EL (cell line): ENCODE measurements at regions not wholly inside any gene's neighbourhood (a gene's known extent, or its start where the extent isn't known, plus 50 kb on each side); places are given as distances from the start of the nearest gene placed in this dataset.

Experiments
- DNase-seq: peaks from one replicate; pipeline ENCODE4 v3.0.0-alpha.2; 2016

- DNase-seq, result no peak
Observed at GRCh38 chr3:162764051-162764807, 1267.6 kb downstream of the OTOL1 start.

- DNase-seq, result no peak
Observed at GRCh38 chr3:162764808-162765071, 1268.1 kb downstream of the OTOL1 start.

DNA sequence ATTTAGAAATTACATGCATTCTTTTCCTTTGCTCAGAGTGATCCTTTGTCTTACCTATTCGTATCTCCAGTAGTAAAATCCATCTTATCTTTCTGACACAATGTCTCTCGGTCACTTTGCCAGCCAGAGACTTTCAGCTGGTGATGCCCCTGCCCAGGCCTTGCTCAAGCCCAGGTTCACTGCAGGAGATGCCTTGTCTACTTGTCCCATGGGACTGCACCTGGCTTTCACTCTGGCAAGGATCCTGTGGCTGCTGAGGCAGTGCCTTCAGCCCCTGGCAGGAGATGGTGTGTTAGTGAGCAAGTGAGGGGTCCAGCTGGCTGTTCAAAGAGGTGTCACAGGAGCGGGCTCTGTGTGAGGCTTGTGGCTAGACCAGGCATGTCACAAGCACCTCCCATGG is 1268.9 kb downstream of the OTOL1 start:
- no peak for DNase-seq

DNA sequence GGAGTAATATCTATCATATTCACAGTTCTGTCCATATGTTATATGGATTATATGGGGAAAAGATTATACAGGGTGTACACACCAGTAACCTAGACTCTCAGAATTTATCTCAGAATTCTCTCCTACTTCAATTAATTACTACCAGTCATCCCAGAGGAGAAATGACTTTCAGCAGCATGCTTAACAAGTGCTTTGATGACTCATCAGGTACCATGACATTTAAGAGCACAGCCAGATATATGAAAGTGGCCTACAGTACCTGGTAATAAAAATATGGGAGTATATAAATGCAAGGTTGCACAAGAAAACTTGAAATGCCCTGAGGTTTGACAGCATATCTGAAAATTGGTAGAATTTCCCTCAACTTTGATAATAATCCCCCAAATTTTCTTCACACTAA is 1273.0 kb downstream of the OTOL1 start:
- peak; percentile 36 for DNase-seq

GRCh38 chr3:162770551-162770950 is 1273.9 kb downstream of the OTOL1 start:
- peak; percentile 16 for DNase-seq

- no peak for DNase-seq
Observed at GRCh38 chr3:162774613-162775100, 1278.0 kb downstream of the OTOL1 start.

GRCh38 chr3:162776148-162776547 is 1279.5 kb downstream of the OTOL1 start:
- no peak for DNase-seq

GRCh38 chr3:162777118-162777517 is 1280.5 kb downstream of the OTOL1 start:
- DNase-seq, result no peak

DNA sequence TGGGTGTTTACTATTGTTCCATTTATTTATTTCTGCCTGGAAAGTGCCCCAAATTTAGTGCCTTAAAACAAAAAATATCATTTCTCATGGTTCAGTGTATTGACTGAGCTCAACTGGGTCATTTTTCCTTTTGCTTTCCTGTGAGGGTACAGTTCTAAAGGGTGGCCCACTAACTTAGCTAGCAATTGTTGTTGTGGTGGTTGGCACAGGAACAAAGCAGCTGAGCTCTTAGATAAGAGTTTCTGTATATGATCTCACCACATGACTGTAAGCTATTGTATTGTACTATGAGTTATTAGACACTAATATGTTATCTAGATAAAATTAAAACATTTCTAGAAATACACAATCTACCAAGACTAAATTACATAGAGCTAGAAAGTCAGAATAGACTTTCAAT is 1283.7 kb downstream of the OTOL1 start:
- DNase-seq, result no peak

- DNase-seq, result no peak
Observed at GRCh38 chr3:162799910-162800309, 1303.3 kb downstream of the OTOL1 start.

- DNase-seq, result no peak
Observed at GRCh38 chr3:162802228-162802965, 1305.8 kb downstream of the OTOL1 start.

- no peak for DNase-seq
Observed at GRCh38 chr3:162810776-162811175, 1314.2 kb downstream of the OTOL1 start.

DNA sequence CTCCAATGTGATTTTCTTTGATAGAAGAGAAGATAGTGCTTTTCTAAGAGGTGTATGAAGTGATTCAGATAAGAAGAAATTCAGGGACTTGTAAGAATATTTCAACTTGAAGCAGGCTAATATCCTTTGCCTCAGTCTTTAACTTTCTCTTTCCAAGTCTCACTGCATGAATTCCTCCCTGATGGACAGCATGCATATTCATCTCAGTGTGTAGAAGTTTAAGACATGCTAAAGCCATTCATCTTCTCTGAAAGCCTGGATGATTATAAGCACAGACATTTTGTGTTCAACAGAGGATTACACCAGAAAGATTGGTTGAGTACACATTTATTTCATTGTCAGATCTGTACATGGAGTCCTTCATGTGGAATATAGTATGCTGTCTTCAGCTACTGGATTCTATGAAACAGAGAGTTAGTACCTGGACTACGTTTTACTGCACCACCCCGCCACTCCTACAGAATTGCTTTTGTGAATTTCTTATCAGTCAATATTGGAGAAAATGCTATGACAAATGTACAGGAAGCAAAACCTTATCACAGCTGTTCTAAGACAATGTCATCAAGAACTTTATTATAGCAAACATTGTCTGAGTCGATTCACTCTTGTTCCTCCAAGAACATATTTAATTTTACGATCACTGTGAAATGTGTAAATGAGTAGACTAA is 1346.1 kb downstream of the OTOL1 start:
- DNase-seq, result no peak

- DNase-seq, result no peak
Observed at GRCh38 chr3:162845918-162846317, 1349.3 kb downstream of the OTOL1 start.

- DNase-seq, result no peak
Observed at GRCh38 chr3:162847511-162847910, 1350.9 kb downstream of the OTOL1 start.

- DNase-seq, result no peak
Observed at GRCh38 chr3:162863579-162863978, 1367.0 kb downstream of the OTOL1 start.

- DNase-seq, result peak; percentile 10
Observed at GRCh38 chr3:162865466-162865865, 1368.9 kb downstream of the OTOL1 start.

- no peak for DNase-seq
Observed at GRCh38 chr3:162879021-162879562, 1382.5 kb downstream of the OTOL1 start.

DNA sequence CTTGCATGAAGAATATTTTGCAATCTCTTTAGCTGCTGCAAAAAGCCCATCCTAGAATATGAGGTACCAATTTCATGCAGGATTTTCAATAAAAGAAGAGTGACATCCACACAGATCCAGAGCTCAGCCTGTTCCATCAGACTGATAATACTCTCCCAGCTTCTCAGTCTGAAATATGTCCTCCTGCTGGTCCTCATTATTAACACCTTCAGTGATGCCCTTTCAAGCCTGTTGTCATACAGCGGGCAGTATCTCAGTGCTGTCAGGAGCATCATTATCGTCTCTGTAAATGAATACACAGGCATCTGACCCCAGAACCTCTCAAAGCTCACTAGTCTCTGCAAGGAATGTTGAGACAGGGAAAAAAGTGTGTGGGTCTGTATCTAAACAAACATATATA is 1387.8 kb downstream of the OTOL1 start:
- no peak for DNase-seq

- DNase-seq, result no peak
Observed at GRCh38 chr3:162892921-162893793, 1396.5 kb downstream of the OTOL1 start.

- no peak for DNase-seq
Observed at GRCh38 chr3:162897291-162897690, 1400.7 kb downstream of the OTOL1 start.

DNA sequence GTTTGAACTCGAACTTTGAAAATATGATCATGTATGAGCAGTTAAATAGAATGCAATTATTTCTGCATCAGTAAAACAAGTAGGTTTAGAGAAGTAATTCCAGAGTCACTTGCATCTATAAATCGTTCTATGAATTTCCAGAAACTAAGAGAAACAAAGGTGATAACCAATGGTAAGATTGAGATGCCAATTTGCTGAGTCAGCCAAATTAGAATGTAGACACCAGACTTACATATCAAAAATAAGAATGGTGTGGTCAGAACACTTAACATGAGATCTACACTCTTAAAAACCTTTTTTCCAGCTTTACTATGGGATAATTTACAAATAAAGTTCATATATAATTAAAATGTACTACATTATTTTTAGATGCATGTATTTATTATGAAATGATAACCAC is 1435.9 kb downstream of the OTOL1 start:
- DNase-seq, result no peak

GRCh38 chr3:162933656-162934055 is 1437.0 kb downstream of the OTOL1 start:
- DNase-seq, result no peak
